SK-N-SH (cell line): ENCODE measurements at regions not wholly inside any gene's neighbourhood (a gene's known extent, or its start where the extent isn't known, plus 50 kb on each side); places are given as distances from the start of the nearest gene placed in this dataset.

Experiments used
- CTCF ChIA-PET: fragments of 300-600, 350-600 bp; formaldehyde crosslinking; extraction: SDS; loops from one replicate; lab custom pipeline; 2021; lab: Yijun Ruan, JAX
- POLR2A ChIA-PET: fragments of 350-600 bp; sonication (Branson Sonifier 250); formaldehyde crosslinking; extraction: SDS; loops from one replicate; lab custom pipeline; 2020; ENCODE audit warnings: antibody characterized with exemption, inconsistent platforms; lab: Yijun Ruan, JAX
- DNase-seq: peaks from one replicate; pipeline ENCODE4 v3.0.0; 2012
- H2AFZ ChIP-seq: fragments of 200-600 bp; sonication (generic); 2 replicates; pipeline ENCODE4 v1.8.1; 2016; ENCODE audit warnings: antibody characterized with exemption, mild to moderate bottlenecking, low read depth
- H3F3A ChIP-seq: fragments of 200-600 bp; sonication (generic); replicated peaks from 2 replicates; pipeline ENCODE3; 2016; ENCODE audit warnings: antibody characterized with exemption, mild to moderate bottlenecking; ENCODE audit not compliant: insufficient read depth
- H3K27ac ChIP-seq, 2 experiments: fragments of 200-500 bp in 1 of 2; fragments of 200-600 bp in 1 of 2; sonication (Bioruptor generic) in 1 of 2; sonication (generic), shearing (Covaris generic) in 1 of 2; 2 replicates each; pipeline versions ENCODE4 v1.5.1 to v1.6.1; 2014 to 2016; ENCODE audit warnings: low read depth in 2 of 2, inconsistent platforms in 1 of 2, low read length in 1 of 2, mild to moderate bottlenecking in 1 of 2, mixed read lengths in 1 of 2
- H3K27me3 ChIP-seq: fragments of 200-600 bp; sonication (generic), shearing (Covaris generic); 2 replicates; pipeline ENCODE4 v1.6.1; 2016; ENCODE audit warnings: mixed run types; ENCODE audit not compliant: insufficient read depth
- H3K36me3 ChIP-seq, 2 experiments: fragments of 200-500 bp in 1 of 2; fragments of 200-600 bp in 1 of 2; sonication (Bioruptor generic) in 1 of 2; sonication (generic) in 1 of 2; replicated peaks in 1 of 2; 2 replicates each; pipeline versions ENCODE3 to v1.5.1; 2014 to 2016; ENCODE audit warnings: low read length in 1 of 2, mild to moderate bottlenecking in 1 of 2; ENCODE audit not compliant: insufficient read depth in 2 of 2, control insufficient read depth in 1 of 2
- H3K4me1 ChIP-seq, 2 experiments: fragments of 200-500 bp in 1 of 2; fragments of 200-600 bp in 1 of 2; sonication (Bioruptor generic) in 1 of 2; sonication (generic), shearing (Covaris generic) in 1 of 2; 2 replicates each; pipeline versions ENCODE4 v1.5.1 to v1.6.1; 2014 to 2016; ENCODE audit warnings: low read depth in 1 of 2, low read length in 1 of 2, mixed run types in 1 of 2; ENCODE audit not compliant: insufficient read depth in 2 of 2, control insufficient read depth in 1 of 2
- H3K4me2 ChIP-seq: fragments of 200-600 bp; sonication (generic), shearing (Covaris generic); 2 replicates; pipeline ENCODE4 v1.6.1; 2017; ENCODE audit warnings: mixed run types
- H3K4me3 ChIP-seq, 2 experiments: fragments of 200-500 bp in 1 of 2; fragments of 200-600 bp in 1 of 2; sonication (Bioruptor generic) in 1 of 2; sonication (generic), shearing (Covaris generic) in 1 of 2; 2 replicates each; pipeline versions ENCODE4 v1.5.1 to v1.8.1; 2014 to 2016; ENCODE audit warnings: low read depth in 2 of 2, inconsistent platforms in 1 of 2, low read length in 1 of 2, mild to moderate bottlenecking in 1 of 2, mixed read lengths in 1 of 2, moderate library complexity in 1 of 2
- H3K79me2 ChIP-seq: fragments of 200-600 bp; sonication (generic); 2 replicates; pipeline ENCODE4 v1.8.1; 2017; ENCODE audit warnings: mild to moderate bottlenecking; ENCODE audit not compliant: insufficient read depth
- H3K9ac ChIP-seq: fragments of 200-600 bp; sonication (generic); 2 replicates; pipeline ENCODE4 v1.6.1; 2017; ENCODE audit warnings: mixed run types
- H3K9me2 ChIP-seq: fragments of 200-600 bp; sonication (generic); 2 replicates; pipeline ENCODE4 v1.6.1; 2017; ENCODE audit warnings: mixed run types
- H3K9me3 ChIP-seq: fragments of 200-600 bp; sonication (generic); 2 replicates; pipeline ENCODE4 v1.6.1; 2017; ENCODE audit warnings: mixed run types, mild to moderate bottlenecking, moderate library complexity
- H4K20me1 ChIP-seq: fragments of 200-600 bp; sonication (generic); 2 replicates; pipeline ENCODE4 v1.6.1; 2017; ENCODE audit warnings: mild to moderate bottlenecking, mixed run types; ENCODE audit not compliant: insufficient read depth
- ELF1 ChIP-seq: IDR thresholded peaks from 2 replicates; pipeline ENCODE4 v1.4.0; 2012
- FOXM1 ChIP-seq: IDR thresholded peaks from 2 replicates; pipeline ENCODE4 v1.4.0; 2012; ENCODE audit warnings: low read depth, mild to moderate bottlenecking
- GABPA ChIP-seq: IDR thresholded peaks from 2 replicates; pipeline ENCODE4 v1.4.0; 2012; ENCODE audit warnings: low read depth, mild to moderate bottlenecking
- GATA2 ChIP-seq: sonication (generic); formaldehyde crosslinking; IDR thresholded peaks from 2 replicates; pipeline ENCODE4 v1.5.0; 2020; ENCODE audit warnings: mild to moderate bottlenecking, missing genetic modification reagents
- MAX ChIP-seq: IDR thresholded peaks from 2 replicates; pipeline ENCODE4 v1.4.0; 2012; ENCODE audit warnings: low read depth
- MEF2A ChIP-seq: IDR thresholded peaks from 2 replicates; pipeline ENCODE4 v1.4.0; 2012; ENCODE audit warnings: low read depth, borderline replicate concordance
- MXI1 ChIP-seq: IDR thresholded peaks from 2 replicates; pipeline ENCODE4 v1.6.1; 2012; ENCODE audit warnings: mild to moderate bottlenecking, low read depth, low read length, improper control_type of control experiment
- RCOR1 ChIP-seq: fragments of 150-350 bp; IDR thresholded peaks from 2 replicates; pipeline ENCODE4 v1.6.1; 2017; ENCODE audit warnings: antibody characterized with exemption, low read length
- RXRA ChIP-seq: IDR thresholded peaks from 2 replicates; pipeline ENCODE4 v1.4.0; 2012; ENCODE audit warnings: low read depth, mild to moderate bottlenecking, borderline replicate concordance
- SIN3A ChIP-seq: IDR thresholded peaks from 2 replicates; pipeline ENCODE4 v1.6.1; 2012; ENCODE audit warnings: low read depth, mild to moderate bottlenecking, low read length, moderate library complexity, borderline replicate concordance
- SMC3 ChIP-seq: IDR thresholded peaks from 2 replicates; pipeline ENCODE4 v1.6.1; 2012; ENCODE audit warnings: low read depth, low read length, improper control_type of control experiment
- TAF1 ChIP-seq: IDR thresholded peaks from 2 replicates; pipeline ENCODE4 v1.6.1; 2012; ENCODE audit warnings: low read depth, mild to moderate bottlenecking, low read length, moderate library complexity, borderline replicate concordance
- USF2 ChIP-seq: fragments of 150-350 bp; IDR thresholded peaks from 2 replicates; pipeline ENCODE4 v1.6.1; 2017; ENCODE audit warnings: antibody characterized with exemption, low read length, low read depth, borderline replicate concordance
- ZBTB33 ChIP-seq: IDR thresholded peaks from 2 replicates; pipeline ENCODE4 v1.4.0; 2012; ENCODE audit warnings: low read depth, borderline replicate concordance
- WGBS: methylation state at CpG from one replicate; pipeline ENCODE4 v1.1.6; 2017; ENCODE audit warnings: low lambda C conversion rate; 5-methylcytosine and 5-hydroxymethylcytosine counted together

GRCh38 chr22:22168190-22168940 is 76.2 kb upstream of the VPREB1 start (continued):
- TF ChIP-seq USF2: peak; percentile 72

- TF ChIP-seq MEF2A (no peak), MAX (no peak), FOXM1 (no peak), RCOR1 (no peak), RXRA (no peak), ELF1 (no peak), SMC3 (no peak), GATA2 (CRISPR knock-in tag) (no peak), ZBTB33 (no peak), SIN3A (no peak), GABPA (no peak), TAF1 (no peak), MXI1 (no peak)
- Histone ChIP-seq H4K20me1 (no peaks in the 10 kb centered on the region), H3F3A (no peaks in the 10 kb centered on the region), H3K27ac (no peak overlapping the region), H3K4me2 (peak overlapping the region; percentile 61), H3K9ac (no peak overlapping the region), H2AFZ (peak overlapping the region; percentile 84; the same call in 1 of the 2 replicates), H3K4me1 (no peaks in the 10 kb centered on the region; a peak in 1 of 4 replicates), H3K79me2 (no peaks in the 10 kb centered on the region), H3K36me3 (no peaks in the 10 kb centered on the region), H3K9me3 (no peaks in the 10 kb centered on the region), H3K4me3 (peak overlapping the region; percentile 31 to 51; a peak in 2 of 4 replicates), H3K9me2 (no peaks in the 10 kb centered on the region), H3K27me3 (no peaks in the 10 kb centered on the region; the same call in 1 of the 2 replicates)
- CTCF ChIA-PET: interaction anchor here (1.0 to 1.5 kb wide), 3 partner anchors 9 to 23 kb away, joined by 5 to 8 read pairs (median 5); no protein-coding TSS in a partner anchor
- POLR2A ChIA-PET: no interaction called here
- WGBS: 7% methylated on average over 2 of the region's 2 CpGs
- no peak for DNase-seq
Observed at GRCh38 chr22:22167791-22168189, 76.8 kb upstream of the VPREB1 start.
